ENCODE measurements at regions not wholly inside any gene's neighbourhood (a gene's known extent, or its start where the extent isn't known, plus 50 kb on each side); places are given as distances from the start of the nearest gene placed in this dataset.

GRCh38 chr6:6705061-6705425 lies 116.5 kb downstream of the LY86 start:
- H3K4me3 ChIP-seq: no peak overlapping the region
- intact Hi-C loops (cut with micrococcal nuclease): no loop called here
- H3K27me3 ChIP-seq (ENCODE audit: control insufficient read depth in 2 of 2, insufficient read depth in 2 of 2, low read length in 2 of 2): no peaks in the 10 kb centered on the region
- BruUV-seq (replicated peaks): no TSS peak
- ChIA-PET CTCF (ENCODE audit: low intra/inter-chr PET ratio) (interaction anchor here (0.6 kb wide), 1 partner anchor 849 kb away, joined by 4 read pairs; no protein-coding TSS in a partner anchor), POLR2A (interaction anchor here (0.7 to 1.3 kb wide), 3 partner anchors 13 to 41 kb away, joined by 3 to 4 read pairs (median 4); no protein-coding TSS in a partner anchor)
- H3K9me3 ChIP-seq (replicated peaks; ENCODE audit: control insufficient read depth, insufficient read depth, low read depth, low read length): no peaks in the 10 kb centered on the region
- H3K4me2 ChIP-seq (ENCODE audit: insufficient read depth, low read length): no peak overlapping the region
- H3K9ac ChIP-seq (ENCODE audit: insufficient read depth in 1 of 2, low read depth in 2 of 2, low read length in 2 of 2): no peak overlapping the region; a peak in 1 of 4 replicates
- no peak for TF ChIP-seq ZNF263 (CRISPR knock-in tag; IDR thresholded peaks at IDR 0.05; ENCODE audit: borderline replicate concordance)
- no peak for TF ChIP-seq GMEB1 (CRISPR knock-in tag; IDR thresholded peaks at IDR 0.05)
- no peaks in the 10 kb centered on the region; the same call in 2 of the 3 replicates for H3K36me3 ChIP-seq (ENCODE audit: control insufficient read depth, insufficient read depth, low read length)
- in situ Hi-C loops (cut with MboI): no loop called here
- no peaks in the 10 kb centered on the region for H3K79me2 ChIP-seq (ENCODE audit: control insufficient read depth, insufficient read depth, low read length)
- H3K9me1 ChIP-seq (ENCODE audit: control insufficient read depth, insufficient read depth, low read length): no peaks in the 10 kb centered on the region
- H3K4me1 ChIP-seq (replicated peaks in 1 of 2; ENCODE audit: control insufficient read depth in 2 of 2, insufficient read depth in 2 of 2, low read length in 2 of 2): peaks cover 38 to 67% of the 10 kb centered on the region in 2 experiments; a peak in 4 of 5 replicates
- 62% methylated on average over 3 of the region's 3 CpGs for WGBS (ENCODE audit: insufficient coverage, low coverage, missing lambda C conversion rate)
- H3K27ac ChIP-seq (ENCODE audit: extremely low read depth, low read depth, low read length): no peak overlapping the region
- DNase-seq (ENCODE audit: extremely low read depth in 1 of 4, low spot score in 3 of 4): no peak
- FAIRE-seq: no peak
- no peaks in the 10 kb centered on the region for H4K20me1 ChIP-seq (replicated peaks; ENCODE audit: control insufficient read depth, insufficient read depth, low read length)
- peak overlapping the region; percentile 32; the same call in 1 of the 2 replicates for H2AFZ ChIP-seq (ENCODE audit: low read depth, low read length)
- ATAC-seq: no peak

Measured in K562 (cell line).